GM06990 (cell line): ENCODE measurements at regions not wholly inside any gene's neighbourhood (a gene's known extent, or its start where the extent isn't known, plus 50 kb on each side); places are given as distances from the start of the nearest gene placed in this dataset.

Experiments used
- DNase-seq: peaks from one replicate; pipeline ENCODE4 v3.0.0-alpha.2; 2011; ENCODE audit not compliant: insufficient read length; ENCODE audit errors: extremely low read depth
- H3K27me3 ChIP-seq: replicated peaks from 2 replicates; pipeline ENCODE4 v1.6.0; 2011; ENCODE audit warnings: low read length; ENCODE audit not compliant: control insufficient read depth, insufficient read depth
- H3K36me3 ChIP-seq: 2 replicates; pipeline ENCODE4 v1.5.1; 2011; ENCODE audit warnings: low read length; ENCODE audit not compliant: control insufficient read depth, insufficient read depth
- H3K4me3 ChIP-seq: replicated peaks from 2 replicates; pipeline ENCODE4 v1.5.1; 2011; ENCODE audit warnings: low read depth, mild to moderate bottlenecking, control low read depth, low read length
- CTCF ChIP-seq: IDR thresholded peaks from 2 replicates; pipeline ENCODE4 v1.5.1; 2011; ENCODE audit warnings: low read length, control low read depth, mild to moderate bottlenecking, inconsistent platforms; ENCODE audit not compliant: insufficient read depth, poor library complexity, severe bottlenecking

- no peak for DNase-seq
- no peaks in the 10 kb centered on the region for H3K36me3 ChIP-seq
- no peak for TF ChIP-seq CTCF
- peaks cover 4% of the 10 kb centered on the region for H3K27me3 ChIP-seq
- H3K4me3 ChIP-seq, result no peak overlapping the region
Observed at GRCh38 chr5:172564883-172565282, 76.2 kb upstream of the NEURL1B start.

GRCh38 chr5:172564188-172564587 is 76.9 kb upstream of the NEURL1B start:
- no peak for DNase-seq
- Histone ChIP-seq H3K4me3 (no peak overlapping the region), H3K27me3 (peaks cover 4% of the 10 kb centered on the region), H3K36me3 (no peaks in the 10 kb centered on the region)
- TF ChIP-seq CTCF, result no peak

GRCh38 chr5:172562443-172562842 is 78.6 kb upstream of the NEURL1B start:
- DNase-seq, result no peak
- H3K36me3 ChIP-seq, result no peaks in the 10 kb centered on the region
- H3K4me3 ChIP-seq, result no peak overlapping the region
- no peak for TF ChIP-seq CTCF
- peaks cover 11% of the 10 kb centered on the region for H3K27me3 ChIP-seq

- H3K4me3 ChIP-seq, result no peak overlapping the region
- DNase-seq, result no peak
- H3K27me3 ChIP-seq, result peaks cover 11% of the 10 kb centered on the region
- H3K36me3 ChIP-seq, result no peaks in the 10 kb centered on the region
- TF ChIP-seq CTCF, result no peak
Observed at GRCh38 chr5:172561151-172561550, 79.9 kb upstream of the NEURL1B start.

- H3K27me3 ChIP-seq, result peaks cover 7% of the 10 kb centered on the region
- H3K4me3 ChIP-seq, result no peak overlapping the region
- TF ChIP-seq CTCF, result no peak
- DNase-seq, result no peak
- no peaks in the 10 kb centered on the region for H3K36me3 ChIP-seq
Observed at GRCh38 chr5:172559004-172559932, 81.8 kb upstream of the NEURL1B start.
